H9 (cell line): ENCODE measurements at regions not wholly inside any gene's neighbourhood (a gene's known extent, or its start where the extent isn't known, plus 50 kb on each side); places are given as distances from the start of the nearest gene placed in this dataset.
A peak's percentile ranks its signal among the peaks of the same experiment; 100 is the strongest.

Source experiments
- DNase-seq: peaks from one replicate; pipeline ENCODE4 v3.0.0-alpha.2; 2017
- H2AFZ ChIP-seq: one replicate; pipeline ENCODE4 v1.6.1; 2013; ENCODE audit warnings: mild to moderate bottlenecking, low read length, control low read depth, moderate library complexity
- H2AK5ac ChIP-seq: 2 replicates; pipeline ENCODE4 v1.6.1; 2013; ENCODE audit warnings: low read length, control low read depth, mixed read lengths; ENCODE audit not compliant: insufficient read length
- H2BK120ac ChIP-seq: one replicate; pipeline ENCODE4 v1.6.1; 2013; ENCODE audit warnings: low read depth, mild to moderate bottlenecking, low read length, control low read depth, inconsistent platforms; ENCODE audit not compliant: poor library complexity, severe bottlenecking
- H2BK12ac ChIP-seq: 2 replicates; pipeline ENCODE4 v1.6.1; 2013; ENCODE audit warnings: low read length, control low read depth, mixed read lengths, low read depth; ENCODE audit not compliant: insufficient read length
- H2BK15ac ChIP-seq: 2 replicates; pipeline ENCODE4 v1.6.1; 2013; ENCODE audit warnings: low read depth, low read length, control low read depth
- H2BK20ac ChIP-seq: one replicate; pipeline ENCODE4 v1.6.1; 2013; ENCODE audit warnings: low read depth, mild to moderate bottlenecking, low read length, control low read depth, inconsistent platforms; ENCODE audit not compliant: poor library complexity, severe bottlenecking
- H2BK5ac ChIP-seq: 2 replicates; pipeline ENCODE4 v1.6.1; 2013; ENCODE audit warnings: low read length, control low read depth, mixed read lengths; ENCODE audit not compliant: insufficient read length
- H3K14ac ChIP-seq: 2 replicates; pipeline ENCODE4 v1.6.1; 2013; ENCODE audit warnings: low read length, control low read depth; ENCODE audit not compliant: insufficient read depth
- H3K18ac ChIP-seq: 2 replicates; pipeline ENCODE4 v1.6.1; 2013; ENCODE audit warnings: low read depth, mild to moderate bottlenecking, mixed read lengths, low read length, control low read depth; ENCODE audit not compliant: insufficient read length
- H3K23ac ChIP-seq: 2 replicates; pipeline ENCODE4 v1.6.1; 2013; ENCODE audit warnings: low read length, control low read depth, mixed read lengths, low read depth; ENCODE audit not compliant: insufficient read length
- H3K23me2 ChIP-seq: 2 replicates; pipeline ENCODE4 v1.6.1; 2013; ENCODE audit warnings: low read depth, mild to moderate bottlenecking, mixed read lengths, low read length, control low read depth; ENCODE audit not compliant: insufficient read length, poor library complexity, severe bottlenecking
- H3K27ac ChIP-seq: 2 replicates; pipeline ENCODE4 v1.5.1; 2013; ENCODE audit warnings: low read length, control low read depth, mixed read lengths, low read depth; ENCODE audit not compliant: insufficient read length
- H3K27me3 ChIP-seq: 2 replicates; pipeline ENCODE4 v1.6.1; 2013; ENCODE audit warnings: low read length, control low read depth, inconsistent platforms; ENCODE audit not compliant: insufficient read depth
- H3K4ac ChIP-seq: 2 replicates; pipeline ENCODE4 v1.6.1; 2013; ENCODE audit warnings: low read depth, mild to moderate bottlenecking, control low read depth, inconsistent platforms, low read length, moderate library complexity
- H3K4me1 ChIP-seq: 2 replicates; pipeline ENCODE4 v1.6.1; 2013; ENCODE audit warnings: low read length, control low read depth, inconsistent platforms; ENCODE audit not compliant: insufficient read depth
- H3K4me2 ChIP-seq: 2 replicates; pipeline ENCODE4 v1.6.1; 2013; ENCODE audit warnings: low read length, control low read depth, mixed read lengths; ENCODE audit not compliant: insufficient read length, insufficient read depth
- H3K56ac ChIP-seq: 2 replicates; pipeline ENCODE4 v1.6.1; 2013; ENCODE audit warnings: low read depth, mild to moderate bottlenecking, mixed read lengths, low read length, control low read depth; ENCODE audit not compliant: insufficient read length
- H3K79me1 ChIP-seq: 2 replicates; pipeline ENCODE4 v1.6.1; 2013; ENCODE audit warnings: low read depth, mild to moderate bottlenecking, moderate library complexity, low read length, control low read depth, inconsistent platforms; ENCODE audit not compliant: insufficient read depth, poor library complexity, severe bottlenecking
- H3K79me2 ChIP-seq: 2 replicates; pipeline ENCODE4 v1.6.1; 2013; ENCODE audit warnings: low read length, control low read depth, inconsistent platforms; ENCODE audit not compliant: insufficient read depth
- H3K9ac ChIP-seq: 2 replicates; pipeline ENCODE4 v1.6.1; 2013; ENCODE audit warnings: low read length, control low read depth, mixed read lengths; ENCODE audit not compliant: insufficient read length; ENCODE audit errors: extremely low read depth
- H3K9me3 ChIP-seq: one replicate; pipeline ENCODE4 v1.6.1; 2013; ENCODE audit warnings: low read depth, low read length, inconsistent platforms; ENCODE audit not compliant: control insufficient read depth
- H3T11ph ChIP-seq: one replicate; pipeline ENCODE4 v1.6.1; 2013; ENCODE audit warnings: mild to moderate bottlenecking, low read length, control low read depth, inconsistent platforms
- H4K20me1 ChIP-seq: one replicate; pipeline ENCODE4 v1.6.1; 2013; ENCODE audit not compliant: control insufficient read depth, insufficient read length, insufficient read depth
- H4K5ac ChIP-seq: 2 replicates; pipeline ENCODE4 v1.6.1; 2013; ENCODE audit warnings: low read depth, mild to moderate bottlenecking, mixed read lengths, low read length, control low read depth; ENCODE audit not compliant: insufficient read length
- H4K8ac ChIP-seq: replicated peaks from 2 replicates; pipeline ENCODE4 v1.6.1; 2013; ENCODE audit warnings: low read length, control low read depth, mixed read lengths, low read depth; ENCODE audit not compliant: insufficient read length
- H4K91ac ChIP-seq: 2 replicates; pipeline ENCODE4 v1.6.1; 2013; ENCODE audit warnings: low read depth, mild to moderate bottlenecking, moderate library complexity, mixed read lengths, low read length, control low read depth; ENCODE audit not compliant: insufficient read length
- H3K27ac Mint-ChIP-seq, 3 experiments: 2 replicates in 2 of 3; 3 replicates in 1 of 3; pipeline ENCODE4 v1.8.0; 2020 to 2021; ENCODE audit warnings: mixed read lengths in 3 of 3, mild to moderate bottlenecking in 1 of 3, moderate library complexity in 1 of 3
- H3K27me3 Mint-ChIP-seq: 2 replicates; pipeline ENCODE4 v1.8.0; 2021; ENCODE audit warnings: low read depth, mild to moderate bottlenecking, moderate library complexity, mixed read lengths
- H3K36me3 Mint-ChIP-seq, 3 experiments: 2 replicates in 2 of 3; 3 replicates in 1 of 3; pipeline ENCODE4 v1.8.0; 2020 to 2021; ENCODE audit warnings: low read depth in 3 of 3, mixed read lengths in 3 of 3; ENCODE audit not compliant: insufficient read depth in 1 of 3
- H3K4me1 Mint-ChIP-seq, 2 experiments: 2 replicates each; pipeline ENCODE4 v1.8.0; 2020; ENCODE audit warnings: mixed read lengths in 2 of 2
- H3K4me3 Mint-ChIP-seq, 2 experiments: 2 replicates in 1 of 2; 3 replicates in 1 of 2; pipeline ENCODE4 v1.8.0; 2020 to 2021; ENCODE audit warnings: mild to moderate bottlenecking in 2 of 2, mixed read lengths in 2 of 2, moderate library complexity in 1 of 2
- H3K9me3 Mint-ChIP-seq, 2 experiments: 2 replicates in 1 of 2; 3 replicates in 1 of 2; pipeline ENCODE4 v1.8.0; 2020; ENCODE audit warnings: mild to moderate bottlenecking in 2 of 2, mixed read lengths in 2 of 2, moderate library complexity in 1 of 2
- CTCF ChIP-seq: fragments of 200-600 bp; sonication (generic); conservative IDR thresholded peaks from 3 replicates; pipeline ENCODE4 v1.8.0; 2021; ENCODE audit warnings: antibody characterized with exemption, mild to moderate bottlenecking
- WGBS: extraction: QIAGEN DNeasy Blood & Tissue Kit; methylation state at CpG from one replicate; pipeline ENCODE4 v1.1.7; 2013; ENCODE audit warnings: missing lambda C conversion rate, low lambda C conversion rate, mixed read lengths; ENCODE audit not compliant: insufficient read length; ENCODE audit errors: extremely low coverage; 5-methylcytosine and 5-hydroxymethylcytosine counted together

GRCh38 chr5:2523180-2523579 is 228.3 kb downstream of the IRX2 start:
- Histone ChIP-seq H2BK120ac (no peak overlapping the region), H2BK5ac (no peak overlapping the region), H3K23ac (no peak overlapping the region), H4K91ac (no peak overlapping the region), H3K9ac (no peak overlapping the region), H3K18ac (no peak overlapping the region), H2BK20ac (no peak overlapping the region), H3K4me1 (no peaks in the 10 kb centered on the region), H2BK12ac (no peak overlapping the region), H3K56ac (no peak overlapping the region), H2AK5ac (no peak overlapping the region), H3K23me2 (no peaks in the 10 kb centered on the region), H3K27me3 (no peaks in the 10 kb centered on the region), H4K5ac (no peak overlapping the region), H3K79me2 (no peaks in the 10 kb centered on the region), H2AFZ (no peak overlapping the region), H2BK15ac (no peak overlapping the region), H3K4me2 (no peak overlapping the region), H3K9me3 (no peaks in the 10 kb centered on the region), H3T11ph (no peak overlapping the region), H3K27ac (no peak overlapping the region), H3K14ac (0 out of 2 replicates have a peak overlapping the region, but pooled peaks have one; percentile 19), H4K20me1 (no peaks in the 10 kb centered on the region), H3K79me1 (no peaks in the 10 kb centered on the region), H3K4ac (no peak overlapping the region), H4K8ac (no peak overlapping the region)
- Mint-ChIP-seq H3K36me3 (no peaks in the 10 kb centered on the region), H3K27me3 (peaks cover 2% of the 10 kb centered on the region), H3K4me3 (no peak overlapping the region), H3K9me3 (peaks cover 2 to 6% of the 10 kb centered on the region in 2 experiments; a peak in 3 of 5 replicates), H3K27ac (peak overlapping the region in 1 of 3 experiments; percentile 62; a peak in 1 of 7 replicates), H3K4me1 (peaks cover 0 to 8% of the 10 kb centered on the region in 2 experiments; a peak in 2 of 4 replicates)
- TF ChIP-seq CTCF = no peak
- no peak for DNase-seq
- WGBS = no CpG with 5 or more reads among the region's 12 CpGs
